ENCODE measurements at regions not wholly inside any gene's neighbourhood (a gene's known extent, or its start where the extent isn't known, plus 50 kb on each side); places are given as distances from the start of the nearest gene placed in this dataset.

DNA sequence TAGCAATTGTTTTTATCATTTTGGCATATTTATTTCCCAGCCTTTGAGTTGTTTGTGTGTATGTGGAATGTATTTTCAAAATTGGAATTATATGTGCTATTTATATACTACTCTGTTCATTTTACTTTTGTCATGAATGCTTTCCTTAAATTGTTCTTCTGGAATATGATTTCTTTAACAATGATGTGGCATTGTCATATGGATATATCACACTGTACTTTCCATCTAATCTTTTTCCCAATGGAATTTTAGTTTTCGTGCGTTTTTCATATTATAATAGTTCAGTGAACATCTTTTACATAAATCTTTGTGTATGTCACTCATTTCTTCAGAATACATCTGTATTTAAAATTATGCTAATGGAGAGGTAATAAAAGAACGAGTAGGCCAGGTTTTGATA lies 980.1 kb upstream of the WWC1 start:
- TF ChIP-seq CTCF (IDR thresholded peaks at IDR 0.05) (no peak), FOXP4 (CRISPR knock-in tag; IDR thresholded peaks at IDR 0.05) (no peak)
- TF ChIP-seq, protein P1, sequence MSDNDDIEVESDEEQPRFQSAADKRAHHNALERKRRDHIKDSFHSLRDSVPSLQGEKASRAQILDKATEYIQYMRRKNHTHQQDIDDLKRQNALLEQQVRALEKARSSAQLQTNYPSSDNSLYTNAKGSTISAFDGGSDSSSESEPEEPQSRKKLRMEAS (CRISPR knock-in tag; IDR thresholded peaks at IDR 0.05): no peak
